GM12891 (cell line): ENCODE measurements at regions not wholly inside any gene's neighbourhood (a gene's known extent, or its start where the extent isn't known, plus 50 kb on each side); places are given as distances from the start of the nearest gene placed in this dataset.

Experiments
- POLR2A ChIP-seq: IDR thresholded peaks from 2 replicates; pipeline ENCODE4 v1.6.1; 2011; ENCODE audit warnings: low read depth, low read length, control low read depth
- POLR2AphosphoS5 ChIP-seq: IDR thresholded peaks from 2 replicates; pipeline ENCODE4 v1.6.1; 2011; ENCODE audit warnings: low read depth, low read length, control low read depth
- SPI1 ChIP-seq: IDR thresholded peaks from 2 replicates; pipeline ENCODE4 v1.6.1; 2011; ENCODE audit warnings: low read depth, low read length, control low read depth
- TAF1 ChIP-seq: IDR thresholded peaks from 2 replicates; pipeline ENCODE4 v1.6.1; 2011; ENCODE audit warnings: low read depth, low read length, control low read depth

DNA sequence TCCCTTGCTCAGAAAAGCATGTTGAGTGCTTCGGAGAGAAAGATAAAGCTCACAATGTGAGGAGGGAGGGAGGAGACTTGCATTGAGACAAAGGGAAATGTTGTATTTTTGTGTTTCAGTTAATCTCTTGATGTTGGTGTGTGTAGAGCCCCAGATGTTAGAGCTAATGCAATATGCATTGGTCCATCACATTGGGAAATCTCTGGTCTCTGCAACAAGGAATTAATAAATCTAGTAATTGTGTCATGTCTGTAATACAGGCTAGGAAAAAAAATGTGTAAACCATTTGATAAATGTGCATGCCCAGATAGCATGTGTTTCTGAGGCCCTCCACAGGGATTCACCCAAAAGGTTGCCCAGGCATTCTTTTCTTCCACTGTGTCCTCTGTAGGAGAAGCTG lies 230.4 kb upstream of the KCNH8 start:
- TF ChIP-seq POLR2A (no peak), SPI1 (no peak), POLR2AphosphoS5 (no peak), TAF1 (no peak)
